Liver (tissue), 3 donors: ENCODE measurements at regions not wholly inside any gene's neighbourhood (a gene's known extent, or its start where the extent isn't known, plus 50 kb on each side); places are given as distances from the start of the nearest gene placed in this dataset.

Experiments
- ATF3 ChIP-seq: IDR thresholded peaks from 2 replicates; pipeline ENCODE4 v1.6.1; 2016; ENCODE audit warnings: antibody characterized with exemption
- CTCF ChIP-seq: fragments of 150-350 bp; IDR thresholded peaks from 2 replicates; pipeline ENCODE4 v1.5.1; 2017; ENCODE audit warnings: improper control_type of control experiment, low read depth, low read length; ENCODE audit not compliant: missing input control
- EGR1 ChIP-seq, 2 donors: IDR thresholded peaks; 2 replicates each; pipeline ENCODE4 v1.6.1; 2016 to 2018; ENCODE audit warnings: antibody characterized with exemption in 2 of 2, low read depth in 2 of 2
- MAX ChIP-seq: IDR thresholded peaks from 2 replicates; pipeline ENCODE4 v1.6.1; 2016; ENCODE audit warnings: antibody characterized with exemption
- REST ChIP-seq: IDR thresholded peaks from 2 replicates; pipeline ENCODE4 v1.6.1; 2016; ENCODE audit warnings: antibody characterized with exemption, mild to moderate bottlenecking
- TAF1 ChIP-seq: conservative IDR thresholded peaks from 2 replicates; pipeline ENCODE4 v1.6.1; 2016; ENCODE audit warnings: antibody characterized with exemption, mild to moderate bottlenecking
- YY1 ChIP-seq: IDR thresholded peaks from 2 replicates; pipeline ENCODE4 v1.6.1; 2016; ENCODE audit warnings: antibody characterized with exemption, mild to moderate bottlenecking
- ZBTB33 ChIP-seq: IDR thresholded peaks from 2 replicates; pipeline ENCODE4 v1.6.1; 2016; ENCODE audit warnings: antibody characterized with exemption
- donor health status: healthy.
- donor health status: healthy.

GRCh38 chr5:26054594-26054993 is 983.8 kb downstream of the CDH9 start:
- no peak for TF ChIP-seq CTCF
- TF ChIP-seq REST: no peak
- no peak for TF ChIP-seq ZBTB33
- no peak for TF ChIP-seq TAF1
- no peak for TF ChIP-seq MAX
- no peak for TF ChIP-seq EGR1 (IDR thresholded peaks at IDR 0.05; ENCODE audit: low read depth in 2 of 2)
- TF ChIP-seq YY1: no peak
- TF ChIP-seq ATF3: no peak
